HepG2 (cell line): ENCODE measurements at regions not wholly inside any gene's neighbourhood (a gene's known extent, or its start where the extent isn't known, plus 50 kb on each side); places are given as distances from the start of the nearest gene placed in this dataset.

Experiments used
- ATAC-seq: fragments of 200-7000 bp; cut with Tn5 transposase; 3 replicates; pipeline ENCODE4 v1.9.1; 2020; ENCODE audit warnings: mild to moderate bottlenecking, moderate library complexity
- BruUV-seq: library from RNA; stranded (reverse); fragments of 400-500 nt; replicated peaks from 2 replicates; lab custom pipeline; 2021; lab: Mats Ljungman, UMichigan
- CTCF ChIA-PET: fragments of 300-600 bp; formaldehyde crosslinking; extraction: SDS; loops from one replicate; lab custom pipeline; 2021; ENCODE audit warnings: low total read pairs, inconsistent platforms, low intra/inter-chr PET ratio; lab: Yijun Ruan, JAX
- POLR2A ChIA-PET: fragments of 350-600 bp; sonication (Branson Sonifier 250); formaldehyde crosslinking; loops from one replicate; lab custom pipeline; 2020; ENCODE audit warnings: antibody characterized with exemption, inconsistent platforms; lab: Yijun Ruan, JAX
- DNase-seq: peaks from one replicate; pipeline ENCODE4 v3.0.0-alpha.2; 2015; ENCODE audit warnings: low spot score
- FAIRE-seq: peaks from 3 replicates; lab custom pipeline; 2011; peaks lifted over from hg19 to GRCh38; lab: Jason Lieb, UNC
- H2AFZ ChIP-seq: one replicate; pipeline ENCODE4 v1.6.1; 2011; ENCODE audit warnings: low read length, inconsistent platforms
- H3K27ac ChIP-seq: fragments of 300-600 bp; 3 replicates; pipeline ENCODE4 v1.8.0; 2011; ENCODE audit warnings: mixed run types, mild to moderate bottlenecking, mixed read lengths, low read length, inconsistent platforms; ENCODE audit not compliant: insufficient read depth; ENCODE audit errors: extremely low read length
- H3K27me3 ChIP-seq, 2 experiments: fragments of 200-600 bp in 1 of 2; 2 replicates in 1 of 2; 3 replicates in 1 of 2; pipeline versions ENCODE4 v1.6.0 to v1.8.0; 2011; ENCODE audit warnings: low read length in 2 of 2, mild to moderate bottlenecking in 2 of 2, moderate library complexity in 2 of 2, inconsistent platforms in 1 of 2; ENCODE audit not compliant: insufficient read depth in 2 of 2, control insufficient read depth in 1 of 2
- H3K36me3 ChIP-seq, 2 experiments: fragments of 200-600 bp in 1 of 2; replicated peaks in 1 of 2; 2 replicates in 1 of 2; 3 replicates in 1 of 2; pipeline versions ENCODE4 v1.5.1 to v1.8.0; 2011; ENCODE audit warnings: low read length in 2 of 2, inconsistent platforms in 1 of 2; ENCODE audit not compliant: insufficient read depth in 2 of 2, control insufficient read depth in 1 of 2
- H3K4me1 ChIP-seq: 2 replicates; pipeline ENCODE4 v1.5.1; 2012; ENCODE audit warnings: low read length, inconsistent platforms; ENCODE audit not compliant: insufficient read depth
- H3K4me2 ChIP-seq: 2 replicates; pipeline ENCODE4 v1.6.0; 2011; ENCODE audit warnings: low read depth, low read length, inconsistent platforms
- H3K4me3 ChIP-seq, 3 experiments: fragments of 200-600 bp in 1 of 3; sonication (generic), shearing (Covaris generic) in 1 of 3; replicated peaks in 1 of 3; 2 replicates each; pipeline ENCODE4 v1.5.1; 2011 to 2016; ENCODE audit warnings: low read length in 3 of 3, inconsistent platforms in 2 of 3, low read depth in 2 of 3, mild to moderate bottlenecking in 2 of 3, control low read depth in 1 of 3, mixed read lengths in 1 of 3; ENCODE audit not compliant: insufficient read depth in 1 of 3
- H3K79me2 ChIP-seq: one replicate; pipeline ENCODE4 v1.6.1; 2011; ENCODE audit warnings: low read length, inconsistent platforms; ENCODE audit not compliant: insufficient read depth
- H3K9ac ChIP-seq: 2 replicates; pipeline ENCODE4 v1.6.0; 2011; ENCODE audit warnings: mild to moderate bottlenecking, low read depth, low read length, inconsistent platforms; ENCODE audit not compliant: insufficient read depth
- H3K9me3 ChIP-seq: 2 replicates; pipeline ENCODE4 v1.5.1; 2012; ENCODE audit warnings: mild to moderate bottlenecking, low read length
- H4K20me1 ChIP-seq: 2 replicates; pipeline ENCODE4 v1.6.0; 2011; ENCODE audit warnings: inconsistent platforms, mild to moderate bottlenecking, low read length, moderate library complexity; ENCODE audit not compliant: insufficient read depth
- AGO1 ChIP-seq: fragments of 200-400 bp; formaldehyde crosslinking; IDR thresholded peaks from 2 replicates; pipeline ENCODE4 v1.6.1; 2017; ENCODE audit warnings: mild to moderate bottlenecking, low read depth, low read length, moderate library complexity; ENCODE audit not compliant: poor library complexity, severe bottlenecking
- ATF3 ChIP-seq: sonication (generic); formaldehyde crosslinking; IDR thresholded peaks from 2 replicates; pipeline ENCODE4 v1.4.0; 2020; ENCODE audit warnings: missing genetic modification reagents
- BRD4 ChIP-seq: sonication (generic); formaldehyde crosslinking; IDR thresholded peaks from 2 replicates; pipeline ENCODE4 v1.4.0; 2020; ENCODE audit warnings: missing genetic modification reagents
- MAFK ChIP-seq, 2 experiments: IDR thresholded peaks in 1 of 2; conservative IDR thresholded peaks in 1 of 2; 2 replicates each; pipeline ENCODE4 v1.6.1; 2011; ENCODE audit warnings: improper control_type of control experiment in 2 of 2, low read length in 2 of 2
- TIGD3 ChIP-seq: sonication (generic); formaldehyde crosslinking; IDR thresholded peaks from 2 replicates; pipeline ENCODE4 v1.5.1; 2020; ENCODE audit warnings: mild to moderate bottlenecking, missing genetic modification reagents, borderline replicate concordance
- ZNF281 ChIP-seq: sonication (generic); formaldehyde crosslinking; IDR thresholded peaks from 2 replicates; pipeline ENCODE4 v1.4.0; 2020; ENCODE audit warnings: missing genetic modification reagents, borderline replicate concordance
- ZNF460 ChIP-seq: sonication (generic); formaldehyde crosslinking; IDR thresholded peaks from 2 replicates; pipeline ENCODE4 v1.5.1; 2020; ENCODE audit warnings: missing genetic modification reagents, mild to moderate bottlenecking, borderline replicate concordance
- ZNF552 ChIP-seq: sonication (generic); formaldehyde crosslinking; IDR thresholded peaks from 2 replicates; pipeline ENCODE4 v1.9.0; 2022; ENCODE audit warnings: missing genetic modification reagents, mild to moderate bottlenecking, borderline replicate concordance
- WGBS: methylation state at CpG from one replicate; pipeline ENCODE4 v1.1.6; 2017; ENCODE audit warnings: low lambda C conversion rate; 5-methylcytosine and 5-hydroxymethylcytosine counted together
- in situ Hi-C: cut with HindIII; loops from 2 replicates; pipeline ENCODE4 v1.10.0; 2017; ENCODE audit warnings: low pct_unique_long_range_greater_than_20kb; ENCODE audit not compliant: extremely low pct_ligation_motif_present
- intact Hi-C: fragments of 100-400 bp; cut with micrococcal nuclease; formaldehyde crosslinking; loops from one replicate; pipeline ENCODE4 v1.10.0; 2022; ENCODE audit not compliant: unreplicated experiment
- TF ChIP-seq, protein P1 (sequence below): sonication (generic); formaldehyde crosslinking; IDR thresholded peaks from 2 replicates; pipeline ENCODE4 v1.9.0; 2022; ENCODE audit warnings: missing genetic modification reagents, mild to moderate bottlenecking, borderline replicate concordance

DNA sequence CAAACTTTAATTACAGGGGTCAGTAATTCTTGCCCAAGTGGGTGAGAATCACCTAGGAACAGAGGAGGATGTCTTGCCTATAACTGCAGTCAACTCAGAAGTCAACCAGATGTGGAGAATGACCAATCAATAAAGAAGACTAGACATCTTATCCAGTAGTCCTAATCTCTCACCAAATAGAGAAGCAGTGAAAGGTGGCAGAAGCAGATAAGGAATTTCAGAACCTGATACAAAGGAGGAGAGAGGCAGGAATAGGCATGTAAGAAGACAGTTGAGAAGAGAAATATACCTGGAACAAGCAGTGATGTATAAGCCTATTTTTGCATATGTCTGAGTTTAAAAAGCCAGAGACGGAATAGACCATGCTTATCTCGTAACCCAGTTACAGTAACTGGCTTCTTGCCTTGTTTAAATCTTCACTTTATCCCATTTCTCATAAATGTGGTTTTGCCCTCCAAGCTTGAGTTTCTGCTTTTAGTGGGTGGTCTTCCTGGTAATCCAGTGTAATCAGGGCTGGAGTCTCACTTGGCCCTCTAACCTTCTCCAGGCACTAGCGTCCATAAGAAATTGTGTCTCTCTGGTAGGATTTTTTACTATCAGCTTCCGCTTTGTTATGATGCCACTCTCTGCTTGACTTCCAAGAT, 401.0 kb downstream of the SUCLG1 start (continued):
- TF ChIP-seq ZNF281 (no peak), TIGD3 (CRISPR knock-in tag) (no peak), AGO1 (no peak), ZNF460 (no peak), ZNF552 (CRISPR knock-in tag) (no peak), ATF3 (CRISPR knock-in tag) (no peak)

DNA sequence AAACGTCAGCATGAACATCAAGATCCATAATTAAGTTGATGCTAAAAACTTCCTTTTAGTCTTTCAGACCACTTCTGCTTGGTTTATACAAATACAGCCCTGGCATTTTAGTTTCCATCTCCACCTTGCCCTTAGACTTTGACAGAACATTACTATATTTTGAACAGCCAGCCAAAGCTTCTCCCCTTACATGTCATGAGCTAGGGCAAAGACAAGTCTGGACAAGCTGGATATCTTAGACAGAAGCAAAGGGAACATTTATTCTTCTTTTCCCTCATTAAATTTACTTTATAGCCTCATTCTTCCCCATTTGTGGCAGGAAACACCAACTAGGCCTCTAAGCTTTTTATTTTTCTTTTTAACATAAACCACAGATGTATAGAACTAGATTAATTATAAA, 403.3 kb downstream of the SUCLG1 start:
- no TSS peak for BruUV-seq
- H3K27me3 ChIP-seq, result no peaks in the 10 kb centered on the region
- FAIRE-seq (no peak), DNase-seq (no peak)
- no peaks in the 10 kb centered on the region for H3K79me2 ChIP-seq
- in situ Hi-C loops, result no loop called here
- peak in 1 of 2 experiments; percentile 41; a peak in 1 of 4 replicates for TF ChIP-seq MAFK (conservative IDR thresholded peaks at IDR 0.05 in 1 of 2, IDR thresholded peaks at IDR 0.05 in 1 of 2; ENCODE audit: low read length in 2 of 2)
- TF ChIP-seq BRD4 (CRISPR knock-in tag), result no peak
- TF ChIP-seq, protein P1, sequence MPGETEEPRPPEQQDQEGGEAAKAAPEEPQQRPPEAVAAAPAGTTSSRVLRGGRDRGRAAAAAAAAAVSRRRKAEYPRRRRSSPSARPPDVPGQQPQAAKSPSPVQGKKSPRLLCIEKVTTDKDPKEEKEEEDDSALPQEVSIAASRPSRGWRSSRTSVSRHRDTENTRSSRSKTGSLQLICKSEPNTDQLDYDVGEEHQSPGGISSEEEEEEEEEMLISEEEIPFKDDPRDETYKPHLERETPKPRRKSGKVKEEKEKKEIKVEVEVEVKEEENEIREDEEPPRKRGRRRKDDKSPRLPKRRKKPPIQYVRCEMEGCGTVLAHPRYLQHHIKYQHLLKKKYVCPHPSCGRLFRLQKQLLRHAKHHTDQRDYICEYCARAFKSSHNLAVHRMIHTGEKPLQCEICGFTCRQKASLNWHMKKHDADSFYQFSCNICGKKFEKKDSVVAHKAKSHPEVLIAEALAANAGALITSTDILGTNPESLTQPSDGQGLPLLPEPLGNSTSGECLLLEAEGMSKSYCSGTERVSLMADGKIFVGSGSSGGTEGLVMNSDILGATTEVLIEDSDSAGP (CRISPR knock-in tag), result no peak
- TF ChIP-seq, all 625 proteins: peak for 1
- ChIA-PET CTCF (no interaction called here), POLR2A (no interaction called here)
- Histone ChIP-seq H3K36me3 (no peaks in the 10 kb centered on the region), H4K20me1 (no peaks in the 10 kb centered on the region), H2AFZ (no peak overlapping the region), H3K4me3 (no peak overlapping the region), H3K4me1 (no peaks in the 10 kb centered on the region), H3K9me3 (no peaks in the 10 kb centered on the region), H3K4me2 (no peak overlapping the region), H3K27ac (no peak overlapping the region), H3K9ac (no peak overlapping the region)
- intact Hi-C loops, result no loop called here
- ATAC-seq, result no peak
- WGBS, result 0% methylated on average over 1 of the region's 1 CpG
